HG03521 (cell line): ENCODE measurements at regions not wholly inside any gene's neighbourhood (a gene's known extent, or its start where the extent isn't known, plus 50 kb on each side); places are given as distances from the start of the nearest gene placed in this dataset.

Experiments used
- ATAC-seq: cut with Tn5 transposase; IDR thresholded peaks from one replicate; pipeline ENCODE4 v1.9.1; 2021; ENCODE audit warnings: mild to moderate bottlenecking, moderate library complexity; ENCODE audit not compliant: unreplicated experiment

- ATAC-seq, result no peak
These were observed 879.3 kb upstream of the SLIT2 start for GRCh38 chr4:19372390-19372789.

- ATAC-seq, result no peak
These were observed 882.9 kb upstream of the SLIT2 start for GRCh38 chr4:19368800-19369199.

DNA sequence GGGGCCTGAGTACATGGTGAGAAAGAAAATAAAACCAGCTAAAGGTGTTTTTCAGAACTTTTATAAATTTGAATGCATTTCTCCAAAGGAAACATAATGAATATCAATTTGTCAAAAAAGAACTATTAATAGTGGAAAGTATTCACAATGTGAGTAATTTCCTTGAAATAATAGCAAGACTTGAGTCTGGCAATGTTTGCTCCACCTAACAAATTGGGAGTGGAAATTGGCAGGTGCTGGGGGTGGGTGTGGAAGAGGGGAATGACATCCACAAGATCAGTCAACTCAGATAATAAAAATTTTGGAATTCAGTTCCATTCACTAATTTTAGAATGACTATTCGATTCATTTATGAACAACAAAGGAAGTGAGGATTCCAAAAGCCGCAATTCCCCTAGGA, 884.8 kb upstream of the SLIT2 start:
- ATAC-seq, result no peak

DNA sequence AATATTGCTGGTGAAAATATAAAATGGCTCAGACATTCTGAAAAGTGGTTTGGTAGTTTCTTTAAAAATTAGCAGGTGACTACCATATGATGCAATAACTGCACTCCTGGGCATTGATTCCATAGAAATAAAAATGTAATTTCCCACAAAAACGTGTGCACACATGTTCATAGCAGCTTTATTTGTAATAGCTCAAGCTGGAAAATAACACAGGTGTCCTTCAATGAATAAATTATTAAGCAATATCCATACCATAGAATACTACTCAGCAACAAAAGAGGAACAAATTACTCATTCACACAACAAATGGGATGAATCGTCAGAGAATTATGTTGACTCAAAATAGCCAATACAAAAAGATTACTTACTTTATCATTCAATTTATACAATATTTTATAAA, 893.7 kb upstream of the SLIT2 start:
- ATAC-seq, result no peak

DNA sequence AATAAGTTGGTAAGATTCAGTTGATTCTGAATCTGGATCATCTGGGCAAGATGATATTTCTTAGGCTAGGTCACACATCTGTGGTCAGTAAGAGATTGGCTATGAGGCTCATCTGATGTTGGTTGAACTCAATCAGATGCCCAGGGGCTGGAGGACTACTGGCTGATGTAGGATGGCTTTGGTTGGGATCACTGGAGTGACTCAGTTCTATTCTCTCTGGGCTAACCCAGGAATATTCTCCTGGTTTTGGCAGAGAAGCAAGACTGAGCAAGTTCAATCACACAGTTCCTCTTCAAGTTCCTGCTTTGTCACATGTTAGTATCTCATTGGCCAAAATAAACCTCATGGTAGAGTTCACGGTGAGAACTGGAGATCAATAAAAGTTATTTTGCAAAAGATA, 902.3 kb upstream of the SLIT2 start:
- ATAC-seq, result no peak

DNA sequence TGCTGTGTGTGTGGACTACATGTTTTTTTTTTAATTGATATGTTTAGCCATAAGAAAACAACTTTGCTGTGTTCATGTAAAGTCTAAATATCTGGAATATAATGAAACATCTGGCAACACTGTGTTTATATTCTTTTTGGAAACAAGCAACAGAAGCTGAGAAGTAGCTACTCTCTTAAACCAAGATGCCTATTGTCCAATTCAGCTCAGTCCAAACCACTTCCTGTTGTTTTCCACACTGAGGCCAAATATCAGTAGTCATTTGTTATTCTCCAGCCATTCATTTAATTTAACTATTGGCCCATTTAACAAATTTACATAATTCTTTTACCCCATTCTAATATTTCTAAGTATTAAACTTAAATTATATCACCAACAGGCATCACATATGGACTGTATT, 903.0 kb upstream of the SLIT2 start:
- no peak for ATAC-seq

DNA sequence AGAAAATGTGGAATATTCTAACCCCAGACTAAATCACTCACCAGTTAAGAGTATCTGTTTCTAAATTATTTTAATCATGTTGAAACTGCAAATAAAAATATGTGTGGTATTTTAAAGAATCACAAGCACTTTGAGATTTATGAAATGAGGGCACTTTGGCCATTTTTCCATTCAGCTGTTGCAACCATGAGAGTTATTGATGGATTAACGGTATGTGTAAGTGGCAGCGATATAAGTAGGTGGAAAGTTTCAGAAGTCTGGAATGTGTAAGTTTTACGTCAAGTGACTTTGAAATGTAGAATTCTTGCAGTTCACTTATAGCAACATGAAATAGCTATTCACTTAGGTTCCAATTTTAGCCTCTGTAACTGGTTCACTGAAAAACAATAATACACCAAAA, 905.1 kb upstream of the SLIT2 start:
- ATAC-seq, result no peak

DNA sequence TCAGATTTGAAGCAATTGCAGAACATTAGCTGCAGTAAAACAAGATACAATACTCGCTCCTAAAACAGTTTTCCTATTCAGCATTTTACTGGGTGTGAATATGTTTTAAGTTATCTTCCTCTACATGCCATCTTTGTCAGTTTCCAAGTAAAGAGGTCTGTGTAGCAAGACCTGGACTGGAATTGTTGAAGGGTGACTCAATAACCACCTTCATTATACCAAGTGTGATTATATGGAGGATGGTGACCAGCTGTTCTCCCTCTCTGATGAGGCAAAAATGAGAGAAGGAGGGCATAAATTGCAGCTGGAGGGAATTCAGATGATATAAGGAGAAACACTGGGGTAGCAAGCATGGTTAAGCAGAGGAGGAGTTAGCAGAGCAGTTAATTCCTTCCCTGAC, 922.1 kb upstream of the SLIT2 start:
- no peak for ATAC-seq

- ATAC-seq, result no peak
These were observed 922.6 kb upstream of the SLIT2 start for GRCh38 chr4:19329077-19329476.

DNA sequence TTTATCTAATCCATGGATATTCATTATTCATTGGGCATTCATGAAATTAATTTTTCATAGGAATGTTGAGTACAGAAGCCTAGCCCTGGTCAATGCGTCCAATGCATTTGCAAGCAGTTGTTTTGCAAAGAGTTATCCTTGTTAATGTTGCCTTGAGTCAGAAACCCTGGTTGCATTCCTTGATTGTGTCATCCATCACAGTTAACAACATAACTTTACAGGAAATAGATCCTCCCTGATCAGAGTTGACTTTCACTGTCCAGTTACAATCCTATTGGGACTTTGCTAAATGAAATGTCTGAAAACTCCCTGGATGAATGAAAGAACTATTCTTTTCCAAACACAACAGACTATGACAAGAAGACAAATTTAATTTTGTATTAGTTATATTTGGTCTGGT, 924.3 kb upstream of the SLIT2 start:
- no peak for ATAC-seq

GRCh38 chr4:19324184-19324583, 927.5 kb upstream of the SLIT2 start:
- ATAC-seq, result no peak

GRCh38 chr4:19319607-19320006, 932.1 kb upstream of the SLIT2 start:
- ATAC-seq, result no peak

- ATAC-seq, result no peak
These were observed 934.3 kb upstream of the SLIT2 start for GRCh38 chr4:19317377-19317776.

DNA sequence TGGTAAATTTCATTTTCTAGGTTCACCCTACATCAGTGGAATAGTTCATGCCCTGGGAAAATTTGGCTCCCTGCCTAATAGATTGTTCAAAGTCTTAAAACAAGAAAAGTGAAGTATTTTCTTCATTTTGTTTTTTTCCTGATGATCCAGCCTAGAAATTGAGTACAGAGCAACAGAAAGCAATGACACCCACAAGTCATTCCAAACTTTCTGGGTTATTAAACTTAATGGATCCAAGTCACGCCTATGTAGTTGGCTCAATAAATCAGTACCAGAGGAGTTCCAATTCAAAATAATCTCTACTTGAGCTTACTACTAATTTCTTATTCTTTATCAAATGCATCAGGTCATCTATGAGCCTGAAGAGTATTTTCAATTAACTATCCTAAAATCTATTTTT, 937.6 kb upstream of the SLIT2 start:
- ATAC-seq, result no peak

- ATAC-seq, result no peak
These were observed 942.3 kb upstream of the SLIT2 start for GRCh38 chr4:19309378-19309777.

DNA sequence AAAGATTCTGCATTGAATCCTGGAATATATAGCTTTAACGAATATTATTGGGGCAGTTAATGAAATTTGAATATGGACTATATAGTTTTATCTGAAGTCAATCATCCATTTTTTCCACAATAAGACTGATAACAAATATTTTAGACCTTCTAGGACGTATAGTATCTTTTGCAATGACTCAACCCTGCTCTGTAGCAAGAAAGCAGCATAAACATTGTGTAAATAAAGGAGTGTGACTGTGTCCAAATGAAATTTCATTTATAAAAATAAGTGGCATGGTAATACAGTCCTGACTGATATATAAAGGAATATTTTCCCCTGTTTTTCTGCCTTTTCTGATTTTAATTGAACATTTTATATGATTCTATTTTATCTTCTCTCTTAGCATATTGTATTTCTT, 947.7 kb upstream of the SLIT2 start:
- ATAC-seq, result no peak

DNA sequence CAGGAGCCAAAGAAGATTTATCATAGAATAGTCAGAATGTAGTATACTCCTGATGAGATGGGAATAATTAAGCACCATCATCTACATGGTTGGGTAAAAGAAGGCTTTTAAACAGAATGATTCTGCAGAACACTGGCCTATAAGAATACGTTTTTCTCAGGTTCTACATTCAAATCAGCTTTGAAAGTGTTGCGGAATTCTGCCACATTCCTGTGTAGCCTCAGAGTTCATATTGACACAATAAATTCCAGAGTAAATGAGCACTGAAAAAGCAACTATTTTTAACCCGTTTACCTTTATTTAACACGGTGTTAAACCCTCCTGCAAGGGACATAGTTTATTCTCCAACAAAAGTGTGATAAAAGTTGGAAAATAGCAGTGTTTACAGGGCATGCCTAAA, 950.2 kb upstream of the SLIT2 start:
- ATAC-seq, result no peak

DNA sequence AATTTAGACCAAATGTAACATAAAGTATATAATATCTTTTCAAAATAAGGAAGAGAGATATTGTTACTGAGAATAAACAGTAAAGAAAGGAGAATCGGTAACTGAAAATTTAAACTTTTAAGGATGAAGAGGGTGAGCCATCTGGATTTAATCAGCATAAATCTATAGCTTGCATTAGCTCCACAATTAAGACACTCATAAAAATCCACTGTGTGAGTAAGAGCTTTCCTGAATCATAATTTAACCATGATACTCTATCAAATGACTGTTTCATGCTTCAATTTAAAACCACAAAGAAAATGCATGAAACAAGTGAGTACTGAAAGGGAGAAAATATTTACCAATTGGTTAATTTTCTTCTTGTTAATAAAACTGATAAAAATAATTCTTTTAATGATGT, 951.5 kb upstream of the SLIT2 start:
- ATAC-seq, result no peak

DNA sequence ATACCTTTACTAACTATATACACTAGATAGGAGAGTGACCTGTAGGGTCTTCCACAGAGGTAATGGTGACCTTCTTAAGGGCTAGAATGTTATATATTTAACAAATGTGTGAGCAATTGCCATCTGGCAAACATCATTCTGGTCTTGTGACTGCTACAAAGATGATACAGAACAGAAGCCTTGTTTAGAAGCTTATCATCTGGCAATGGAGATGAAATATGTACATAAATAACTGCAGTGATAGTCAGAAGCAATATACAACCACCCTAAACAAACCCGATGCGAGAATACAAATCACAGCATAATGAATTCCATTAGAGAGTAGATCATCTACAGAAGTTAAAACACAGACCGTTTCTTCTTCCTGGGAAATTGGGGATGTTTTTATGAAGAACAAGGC, 952.7 kb upstream of the SLIT2 start:
- no peak for ATAC-seq

- ATAC-seq, result no peak
These were observed 957.9 kb upstream of the SLIT2 start for GRCh38 chr4:19293781-19294180.

GRCh38 chr4:19293080-19293479, 958.6 kb upstream of the SLIT2 start:
- no peak for ATAC-seq

- no peak for ATAC-seq
These were observed 964.8 kb upstream of the SLIT2 start for GRCh38 chr4:19286924-19287323.

DNA sequence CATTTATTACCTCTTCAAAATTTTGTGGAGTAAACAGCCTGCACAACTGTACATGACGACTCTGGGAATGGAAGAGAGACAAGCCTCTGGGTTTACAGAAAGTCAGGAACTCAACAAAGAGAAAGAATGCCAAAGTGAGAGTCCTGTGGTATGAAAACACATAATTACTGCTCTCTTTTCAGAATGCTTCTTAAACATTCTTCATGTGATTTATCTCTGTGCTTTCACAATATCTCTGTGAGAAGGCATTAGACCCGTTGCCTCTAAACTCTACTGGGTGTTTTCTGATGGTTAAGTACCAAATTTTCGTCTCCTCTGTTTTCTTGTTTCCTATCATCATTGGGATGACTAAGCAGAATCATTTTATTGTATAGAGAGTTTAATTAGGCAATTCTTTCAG, 966.6 kb upstream of the SLIT2 start:
- no peak for ATAC-seq

GRCh38 chr4:19278665-19279064, 973.0 kb upstream of the SLIT2 start:
- ATAC-seq, result no peak
